Parathyroid adenoma (tissue), 2 donors: ENCODE measurements at regions not wholly inside any gene's neighbourhood (a gene's known extent, or its start where the extent isn't known, plus 50 kb on each side); places are given as distances from the start of the nearest gene placed in this dataset.

Source experiments
- H2AFZ ChIP-seq: fragments of 300-600 bp; sonication (generic); one replicate; pipeline ENCODE4 v1.7.0; 2017; ENCODE audit warnings: antibody characterized with exemption, mild to moderate bottlenecking
- H3K27ac ChIP-seq: fragments of 300-600 bp; sonication (generic); one replicate; pipeline ENCODE4 v1.7.0; 2017
- H3K27me3 ChIP-seq: fragments of 300-600 bp; sonication (generic); one replicate; pipeline ENCODE4 v1.7.0; 2017; ENCODE audit warnings: low read length; ENCODE audit not compliant: control insufficient read depth, insufficient read depth
- H3K36me3 ChIP-seq: fragments of 300-600 bp; sonication (generic); one replicate; pipeline ENCODE4 v1.7.0; 2017; ENCODE audit warnings: low read length; ENCODE audit not compliant: control insufficient read depth, insufficient read depth
- H3K4me1 ChIP-seq: fragments of 300-600 bp; sonication (generic); one replicate; pipeline ENCODE4 v1.7.0; 2017; ENCODE audit warnings: control low read depth
- H3K4me2 ChIP-seq: fragments of 300-600 bp; sonication (generic); one replicate; pipeline ENCODE4 v1.7.0; 2017; ENCODE audit warnings: low read length
- H3K4me3 ChIP-seq: fragments of 300-600 bp; sonication (generic); one replicate; pipeline ENCODE4 v1.7.0; 2017; ENCODE audit warnings: low read depth, low read length
- H3K79me2 ChIP-seq: fragments of 300-600 bp; sonication (generic); one replicate; pipeline ENCODE4 v1.7.0; 2017; ENCODE audit warnings: control low read depth
- H3K9ac ChIP-seq: fragments of 300-600 bp; sonication (generic); one replicate; pipeline ENCODE4 v1.7.0; 2017; ENCODE audit warnings: mild to moderate bottlenecking
- H3K9me3 ChIP-seq: fragments of 300-600 bp; sonication (generic); one replicate; pipeline ENCODE4 v1.7.0; 2017; ENCODE audit warnings: low read length; ENCODE audit not compliant: control insufficient read depth
- CTCF ChIP-seq: fragments of 300-600 bp; sonication (generic); IDR thresholded peaks from one replicate; pipeline ENCODE4 v1.7.0; 2017; ENCODE audit warnings: antibody characterized with exemption, mild to moderate bottlenecking
- donor health status: primary hyperparathyroidism.

- peaks cover 3% of the 10 kb centered on the region for H3K9me3 ChIP-seq
- H2AFZ ChIP-seq: no peak overlapping the region
- no peaks in the 10 kb centered on the region for H3K27me3 ChIP-seq
- no peak overlapping the region for H3K4me2 ChIP-seq
- no peak for TF ChIP-seq CTCF
- H3K36me3 ChIP-seq: no peaks in the 10 kb centered on the region
- H3K9ac ChIP-seq: no peak overlapping the region
- H3K4me3 ChIP-seq: no peak overlapping the region
- H3K27ac ChIP-seq: no peak overlapping the region
- no peaks in the 10 kb centered on the region for H3K4me1 ChIP-seq
- H3K79me2 ChIP-seq: no peaks in the 10 kb centered on the region
Observed at GRCh38 chr4:57162499-57163019, 52.4 kb upstream of the IGFBP7 start.
